ENCODE measurements at regions not wholly inside any gene's neighbourhood (a gene's known extent, or its start where the extent isn't known, plus 50 kb on each side); places are given as distances from the start of the nearest gene placed in this dataset.
A peak's percentile ranks its signal among the peaks of the same experiment; 100 is the strongest.

GRCh38 chr2:12091201-12091806 is 344.9 kb downstream of the LPIN1 start:
- H3K27me3 ChIP-seq (ENCODE audit: control insufficient read depth, low read length): no peaks in the 10 kb centered on the region
- no peak overlapping the region for H3K27ac ChIP-seq (ENCODE audit: low read depth, low read length)

GRCh38 chr2:12094134-12094533 is 347.7 kb downstream of the LPIN1 start:
- H3F3A ChIP-seq (ENCODE audit: control insufficient read depth, insufficient read depth): 0 out of 2 replicates have a peak, but pooled peaks cover 2% of the 10 kb centered on the region
- H3K79me2 ChIP-seq (ENCODE audit: control insufficient read depth, low read length): no peaks in the 10 kb centered on the region
- H4K20me1 ChIP-seq (ENCODE audit: control insufficient read depth, insufficient read depth, low read depth, low read length): no peaks in the 10 kb centered on the region
- H3K4me2 ChIP-seq (ENCODE audit: low read length): no peak overlapping the region
- H3K27me3 ChIP-seq (ENCODE audit: control insufficient read depth, low read length): no peaks in the 10 kb centered on the region
- no peaks in the 10 kb centered on the region for H3K9me3 ChIP-seq (ENCODE audit: control insufficient read depth, insufficient read depth, low read length)
- peaks cover 20% of the 10 kb centered on the region for H3K4me1 ChIP-seq (ENCODE audit: control insufficient read depth, low read length)
- H3K9me2 ChIP-seq (replicated peaks; ENCODE audit: control insufficient read depth, low read length): no peaks in the 10 kb centered on the region
- H3K4me3 ChIP-seq (ENCODE audit: low read length): no peak overlapping the region
- H3K27ac ChIP-seq (ENCODE audit: low read depth, low read length): no peak overlapping the region
- no peaks in the 10 kb centered on the region for H3K36me3 ChIP-seq (ENCODE audit: control insufficient read depth, low read length)
- TF ChIP-seq CTCF (IDR thresholded peaks at IDR 0.05; ENCODE audit: low read depth, low read length, poor library complexity, severe bottlenecking): no peak
- no peak for TF ChIP-seq EZH2phosphoT487 (IDR thresholded peaks at IDR 0.05; ENCODE audit: borderline replicate concordance, low read length)

More at GRCh38 chr2:12091201-12091806, 344.9 kb downstream of the LPIN1 start:
- no peaks in the 10 kb centered on the region for H3K9me2 ChIP-seq (replicated peaks; ENCODE audit: control insufficient read depth, low read length)
- H3K4me1 ChIP-seq (ENCODE audit: control insufficient read depth, low read length): peaks cover 22% of the 10 kb centered on the region
- H3K79me2 ChIP-seq (ENCODE audit: control insufficient read depth, low read length): no peaks in the 10 kb centered on the region
- no peaks in the 10 kb centered on the region for H4K20me1 ChIP-seq (ENCODE audit: control insufficient read depth, insufficient read depth, low read depth, low read length)
- H3K4me3 ChIP-seq (ENCODE audit: low read length): no peak overlapping the region
- H3K36me3 ChIP-seq (ENCODE audit: control insufficient read depth, low read length): no peaks in the 10 kb centered on the region
- no peak overlapping the region for H3K4me2 ChIP-seq (ENCODE audit: low read length)
- 0 out of 2 replicates have a peak, but pooled peaks cover 2% of the 10 kb centered on the region for H3F3A ChIP-seq (ENCODE audit: control insufficient read depth, insufficient read depth)
- no peaks in the 10 kb centered on the region for H3K9me3 ChIP-seq (ENCODE audit: control insufficient read depth, insufficient read depth, low read length)
- TF ChIP-seq CTCF (IDR thresholded peaks at IDR 0.05; ENCODE audit: low read depth, low read length, poor library complexity, severe bottlenecking) (no peak), EZH2phosphoT487 (IDR thresholded peaks at IDR 0.05; ENCODE audit: borderline replicate concordance, low read length) (no peak)

- H3K4me2 ChIP-seq (ENCODE audit: low read length): peak overlapping the region; percentile 14; the same call in 1 of the 2 replicates
- no peak overlapping the region for H3K27ac ChIP-seq (ENCODE audit: low read depth, low read length)
These were observed 349.8 kb downstream of the LPIN1 start for GRCh38 chr2:12096051-12096787.

More at GRCh38 chr2:12096051-12096787, 349.8 kb downstream of the LPIN1 start:
- 0 out of 2 replicates have a peak, but pooled peaks cover 2% of the 10 kb centered on the region for H3F3A ChIP-seq (ENCODE audit: control insufficient read depth, insufficient read depth)
- H3K9me2 ChIP-seq (replicated peaks; ENCODE audit: control insufficient read depth, low read length): no peaks in the 10 kb centered on the region
- no peaks in the 10 kb centered on the region for H3K36me3 ChIP-seq (ENCODE audit: control insufficient read depth, low read length)
- no peaks in the 10 kb centered on the region for H3K27me3 ChIP-seq (ENCODE audit: control insufficient read depth, low read length)
- no peak for TF ChIP-seq CTCF (IDR thresholded peaks at IDR 0.05; ENCODE audit: low read depth, low read length, poor library complexity, severe bottlenecking)
- no peak for TF ChIP-seq EZH2phosphoT487 (IDR thresholded peaks at IDR 0.05; ENCODE audit: borderline replicate concordance, low read length)
- no peaks in the 10 kb centered on the region for H4K20me1 ChIP-seq (ENCODE audit: control insufficient read depth, insufficient read depth, low read depth, low read length)
- no peaks in the 10 kb centered on the region for H3K9me3 ChIP-seq (ENCODE audit: control insufficient read depth, insufficient read depth, low read length)
- H3K4me3 ChIP-seq (ENCODE audit: low read length): no peak overlapping the region; the same call in 1 of the 2 replicates
- no peaks in the 10 kb centered on the region for H3K79me2 ChIP-seq (ENCODE audit: control insufficient read depth, low read length)
- H3K4me1 ChIP-seq (ENCODE audit: control insufficient read depth, low read length): peaks cover 20% of the 10 kb centered on the region
